ENCODE measurements at regions not wholly inside any gene's neighbourhood (a gene's known extent, or its start where the extent isn't known, plus 50 kb on each side); places are given as distances from the start of the nearest gene placed in this dataset.

DNA sequence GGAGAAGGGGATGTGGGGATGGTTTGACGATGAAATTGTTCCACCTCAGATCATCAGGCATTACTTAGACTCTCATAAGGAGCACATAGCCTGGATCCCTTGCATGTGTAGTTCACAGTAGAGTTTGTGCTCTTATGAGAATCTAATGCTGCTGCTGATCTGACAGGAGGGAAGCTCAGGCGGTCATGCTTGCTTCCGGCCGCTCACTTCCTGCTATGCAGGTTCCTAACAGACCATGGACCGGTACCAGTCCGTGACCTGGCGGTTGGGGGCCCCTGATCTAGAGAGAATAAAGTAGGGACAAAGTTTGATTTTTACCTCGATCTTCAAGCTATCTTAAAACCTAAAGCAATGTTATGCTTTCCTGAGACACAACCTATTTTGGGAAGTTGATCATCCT, 373.8 kb upstream of the ARGLU1 start:
- POLR2A ChIA-PET: no interaction called here
- Mint-ChIP-seq H3K9me3 (no peaks in the 10 kb centered on the region), H3K4me1 (ENCODE audit: low read depth) (no peaks in the 10 kb centered on the region), H3K36me3 (no peaks in the 10 kb centered on the region), H3K4me3 (no peak overlapping the region), H3K27ac (no peak overlapping the region), H3K27me3 (peaks cover 3% of the 10 kb centered on the region)
- CTCF ChIA-PET: no interaction called here
- intact Hi-C loops (cut with micrococcal nuclease): no loop called here
- no peak for DNase-seq

- intact Hi-C loops (cut with micrococcal nuclease): no loop called here
- H3K36me3 Mint-ChIP-seq: no peaks in the 10 kb centered on the region
- H3K9me3 Mint-ChIP-seq: no peaks in the 10 kb centered on the region
- peaks cover under 1% of the 10 kb centered on the region for H3K27me3 Mint-ChIP-seq
- POLR2A ChIA-PET: no interaction called here
- no peak overlapping the region for H3K4me3 Mint-ChIP-seq
- no peaks in the 10 kb centered on the region for H3K4me1 Mint-ChIP-seq (ENCODE audit: low read depth)
- CTCF ChIA-PET: no interaction called here
- H3K27ac Mint-ChIP-seq: no peak overlapping the region
- no peak for DNase-seq
These were observed 359.5 kb upstream of the ARGLU1 start for GRCh38 chr13:106927421-106927820.

- no peaks in the 10 kb centered on the region for H3K9me3 Mint-ChIP-seq
- peaks cover 21% of the 10 kb centered on the region for H3K27me3 Mint-ChIP-seq
- no peak overlapping the region for H3K27ac Mint-ChIP-seq
- intact Hi-C loops (cut with micrococcal nuclease): loop anchor here (5.0 kb wide), 1 partner anchor 300 kb away; no protein-coding TSS in a partner anchor
- peaks cover 8% of the 10 kb centered on the region for H3K4me1 Mint-ChIP-seq (ENCODE audit: low read depth)
- no peak overlapping the region for H3K4me3 Mint-ChIP-seq
- H3K36me3 Mint-ChIP-seq: no peaks in the 10 kb centered on the region
- ChIA-PET POLR2A (no interaction called here), CTCF (no interaction called here)
- no peak for DNase-seq
These were observed 354.4 kb upstream of the ARGLU1 start for GRCh38 chr13:106922384-106922783.

DNA sequence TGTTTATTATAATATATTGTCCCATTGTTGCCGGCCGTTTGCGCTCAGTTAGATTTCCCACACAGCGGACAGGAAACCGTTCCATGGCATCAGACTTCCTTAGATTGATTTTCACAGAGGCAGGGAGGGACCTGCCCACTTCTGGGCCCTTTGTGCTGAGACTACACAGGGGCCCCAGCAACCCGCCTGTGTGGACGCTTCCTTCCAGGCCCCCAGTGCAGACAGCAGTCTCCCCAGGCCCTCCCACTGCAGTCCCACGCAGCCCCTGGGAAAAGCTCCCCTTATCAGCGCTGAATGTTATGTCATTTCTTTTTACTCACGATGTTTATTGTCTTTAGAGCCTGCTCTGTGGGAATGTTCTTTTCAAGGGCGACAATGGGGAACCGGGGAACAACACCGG, 351.7 kb upstream of the ARGLU1 start:
- Mint-ChIP-seq H3K9me3 (no peaks in the 10 kb centered on the region), H3K27me3 (peaks cover 24% of the 10 kb centered on the region), H3K36me3 (no peaks in the 10 kb centered on the region), H3K27ac (no peak overlapping the region), H3K4me3 (no peak overlapping the region), H3K4me1 (ENCODE audit: low read depth) (peaks cover 8% of the 10 kb centered on the region)
- DNase-seq: no peak
- intact Hi-C loops (cut with micrococcal nuclease): loop anchor here (2.0 to 5.0 kb wide), 3 partner anchors 297 to 383 kb away; partner anchors contain the start of gene ARGLU1
- CTCF ChIA-PET: interaction anchor here (0.7 to 1.1 kb wide), 3 partner anchors 9 to 300 kb away, joined by 3 to 5 read pairs (median 3); no protein-coding TSS in a partner anchor
- POLR2A ChIA-PET: no interaction called here

DNA sequence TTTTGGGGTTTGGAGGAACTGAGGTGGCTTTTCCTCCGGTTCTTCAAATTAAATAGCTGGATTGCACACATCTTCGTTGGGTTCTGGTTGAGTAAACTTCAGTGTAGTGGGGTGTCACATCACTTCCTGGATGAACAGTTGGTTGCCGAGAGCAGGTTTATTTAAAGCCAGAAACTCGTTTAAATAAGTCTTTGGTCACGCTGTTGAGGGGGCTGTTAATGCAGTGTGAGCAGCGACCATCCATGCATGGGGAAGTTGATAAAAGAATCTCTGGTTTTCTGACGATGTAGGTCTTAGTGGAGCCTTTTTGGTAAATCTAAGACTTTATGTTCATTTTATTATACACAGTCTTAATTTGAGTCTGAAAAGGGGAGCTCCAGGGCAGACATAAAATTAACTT, 351.2 kb upstream of the ARGLU1 start:
- CTCF ChIA-PET: interaction anchor here (1.1 kb wide), 1 partner anchor 299 kb away, joined by 3 read pairs; no protein-coding TSS in a partner anchor
- Mint-ChIP-seq H3K9me3 (no peaks in the 10 kb centered on the region), H3K27ac (no peak overlapping the region), H3K4me1 (ENCODE audit: low read depth) (peaks cover 8% of the 10 kb centered on the region), H3K27me3 (peaks cover 24% of the 10 kb centered on the region), H3K4me3 (no peak overlapping the region), H3K36me3 (no peaks in the 10 kb centered on the region)
- no peak for DNase-seq
- intact Hi-C loops (cut with micrococcal nuclease): loop anchor here (2.0 kb wide), 2 partner anchors 350 to 382 kb away; partner anchors contain the start of gene ARGLU1
- POLR2A ChIA-PET: no interaction called here

DNA sequence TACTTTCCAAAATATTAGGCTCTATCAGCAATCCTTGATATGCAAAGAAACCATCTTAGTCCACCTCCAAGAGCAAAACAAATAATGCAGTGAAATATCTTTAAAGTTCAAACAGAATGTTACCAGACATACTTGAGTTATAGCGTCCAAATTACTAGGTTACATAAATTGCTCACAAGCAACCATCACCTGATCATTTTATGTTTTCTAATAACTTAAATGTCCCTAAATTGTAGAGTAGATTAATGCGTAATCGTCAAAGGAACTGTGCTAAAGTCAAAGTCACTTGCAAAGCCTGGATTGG, 350.6 kb upstream of the ARGLU1 start:
- no peaks in the 10 kb centered on the region for H3K36me3 Mint-ChIP-seq
- no peaks in the 10 kb centered on the region for H3K9me3 Mint-ChIP-seq
- peaks cover 8% of the 10 kb centered on the region for H3K4me1 Mint-ChIP-seq (ENCODE audit: low read depth)
- ChIA-PET POLR2A (no interaction called here), CTCF (interaction anchor here (0.7 to 1.1 kb wide), 3 partner anchors 13 to 414 kb away, joined by 3 to 5 read pairs (median 3); no protein-coding TSS in a partner anchor)
- peaks cover 24% of the 10 kb centered on the region for H3K27me3 Mint-ChIP-seq
- intact Hi-C loops (cut with micrococcal nuclease): loop anchor here (2.0 kb wide), 2 partner anchors 350 to 382 kb away; partner anchors contain the start of gene ARGLU1
- H3K27ac Mint-ChIP-seq: no peak overlapping the region
- no peak overlapping the region for H3K4me3 Mint-ChIP-seq
- DNase-seq: no peak

- peaks cover 8% of the 10 kb centered on the region for H3K4me1 Mint-ChIP-seq (ENCODE audit: low read depth)
- ChIA-PET POLR2A (no interaction called here), CTCF (interaction anchor here (0.7 to 1.1 kb wide), 3 partner anchors 13 to 413 kb away, joined by 3 to 5 read pairs (median 3); no protein-coding TSS in a partner anchor)
- peak; percentile 82 for DNase-seq
- H3K36me3 Mint-ChIP-seq: no peaks in the 10 kb centered on the region
- peaks cover 24% of the 10 kb centered on the region for H3K27me3 Mint-ChIP-seq
- H3K4me3 Mint-ChIP-seq: peak overlapping the region; percentile 75
- H3K27ac Mint-ChIP-seq: no peak overlapping the region
- H3K9me3 Mint-ChIP-seq: no peaks in the 10 kb centered on the region
- intact Hi-C loops (cut with micrococcal nuclease): loop anchor here (2.0 kb wide), 2 partner anchors 349 to 381 kb away; partner anchors contain the start of gene ARGLU1
These were observed 350.0 kb upstream of the ARGLU1 start for GRCh38 chr13:106917673-106918556.

GRCh38 chr13:106917024-106917571, 349.2 kb upstream of the ARGLU1 start:
- H3K4me3 Mint-ChIP-seq: peak overlapping the region; percentile 75
- CTCF ChIA-PET: no interaction called here

DNA sequence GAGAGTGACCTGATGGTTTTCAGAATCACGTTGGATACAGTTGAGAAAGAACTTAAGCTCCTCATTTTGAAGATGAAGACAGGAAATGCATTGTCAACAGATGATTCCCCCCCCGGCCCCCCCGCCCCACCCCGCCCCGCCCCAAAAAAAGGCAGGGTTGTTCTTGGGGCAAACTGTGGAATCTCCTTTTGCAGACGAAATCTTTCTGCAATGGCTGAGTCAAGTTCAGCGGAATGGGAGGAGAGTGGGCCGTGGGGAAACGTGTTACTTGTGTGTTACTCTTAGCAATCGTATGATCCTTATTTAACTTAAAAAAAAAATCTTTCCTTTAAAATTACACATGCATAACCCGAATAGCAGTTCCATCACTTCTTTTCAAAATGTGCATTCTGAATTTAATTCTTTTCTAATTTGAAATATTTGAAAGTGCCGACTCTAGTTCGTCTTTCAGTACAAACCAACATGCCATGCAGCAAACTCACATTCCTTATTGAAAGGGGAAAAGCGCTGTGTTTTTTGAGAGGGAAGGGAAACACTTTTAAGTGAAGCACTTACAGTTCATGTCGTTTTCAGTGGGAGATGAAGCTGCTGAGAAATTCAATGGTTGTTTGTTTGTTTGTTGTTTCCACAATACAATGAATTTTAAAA, 348.5 kb upstream of the ARGLU1 start:
- Mint-ChIP-seq H3K36me3 (no peaks in the 10 kb centered on the region), H3K4me3 (no peak overlapping the region), H3K27ac (no peak overlapping the region), H3K4me1 (ENCODE audit: low read depth) (peaks cover 10% of the 10 kb centered on the region), H3K9me3 (no peaks in the 10 kb centered on the region), H3K27me3 (peaks cover 17% of the 10 kb centered on the region)
- DNase-seq: no peak
- CTCF ChIA-PET: no interaction called here
- POLR2A ChIA-PET: no interaction called here
- intact Hi-C loops (cut with micrococcal nuclease): no loop called here

More at GRCh38 chr13:106917024-106917571, 349.2 kb upstream of the ARGLU1 start:
- intact Hi-C loops (cut with micrococcal nuclease): no loop called here
- POLR2A ChIA-PET: no interaction called here
- Mint-ChIP-seq H3K27me3 (peaks cover 21% of the 10 kb centered on the region), H3K36me3 (no peaks in the 10 kb centered on the region), H3K4me1 (ENCODE audit: low read depth) (peaks cover 8% of the 10 kb centered on the region), H3K27ac (no peak overlapping the region), H3K9me3 (no peaks in the 10 kb centered on the region)
- DNase-seq: no peak

GRCh38 chr13:106915146-106915545, 347.2 kb upstream of the ARGLU1 start:
- H3K36me3 Mint-ChIP-seq: no peaks in the 10 kb centered on the region
- H3K4me3 Mint-ChIP-seq: no peak overlapping the region
- peaks cover 14% of the 10 kb centered on the region for H3K4me1 Mint-ChIP-seq (ENCODE audit: low read depth)
- peaks cover 13% of the 10 kb centered on the region for H3K27me3 Mint-ChIP-seq
- H3K9me3 Mint-ChIP-seq: no peaks in the 10 kb centered on the region
- intact Hi-C loops (cut with micrococcal nuclease): no loop called here
- ChIA-PET POLR2A (no interaction called here), CTCF (no interaction called here)
- H3K27ac Mint-ChIP-seq: no peak overlapping the region
- DNase-seq: no peak

GRCh38 chr13:106911627-106912026, 343.7 kb upstream of the ARGLU1 start:
- Mint-ChIP-seq H3K27ac (no peak overlapping the region), H3K4me1 (ENCODE audit: low read depth) (peaks cover 6% of the 10 kb centered on the region), H3K9me3 (no peaks in the 10 kb centered on the region), H3K4me3 (no peak overlapping the region), H3K27me3 (peaks cover 2% of the 10 kb centered on the region), H3K36me3 (no peaks in the 10 kb centered on the region)
- DNase-seq: no peak
- ChIA-PET CTCF (no interaction called here), POLR2A (no interaction called here)
- intact Hi-C loops (cut with micrococcal nuclease): no loop called here

GRCh38 chr13:106911020-106911419, 343.1 kb upstream of the ARGLU1 start:
- Mint-ChIP-seq H3K4me3 (no peak overlapping the region), H3K27me3 (peaks cover 4% of the 10 kb centered on the region), H3K9me3 (no peaks in the 10 kb centered on the region), H3K4me1 (ENCODE audit: low read depth) (peaks cover 6% of the 10 kb centered on the region), H3K36me3 (no peaks in the 10 kb centered on the region), H3K27ac (no peak overlapping the region)
- no peak for DNase-seq
- ChIA-PET POLR2A (no interaction called here), CTCF (no interaction called here)
- intact Hi-C loops (cut with micrococcal nuclease): no loop called here

Data from activated CD4-positive, alpha-beta memory T cell treated with anti-CD3 and anti-CD28 coated beads for 36 hours (primary cell).